NCI-H345 treated with DMSO at 0.1 percent for 48 hours (cell line): ENCODE measurements at regions not wholly inside any gene's neighbourhood (a gene's known extent, or its start where the extent isn't known, plus 50 kb on each side); places are given as distances from the start of the nearest gene placed in this dataset.
"Not testable (repeated sequence)": the region's sequence is repeated elsewhere in the genome, so short reads cannot be mapped to it uniquely, and the experiment has no call there.

ENCODE experiments used
- DNase-seq: peaks from one replicate; lab custom pipeline; 2025; ENCODE audit not compliant: unreplicated experiment; lab: John Stamatoyannopoulos, UW

GRCh38 chr2:138298900-138299299 lies 202.7 kb upstream of the SPOPL start:
- no peak for DNase-seq

GRCh38 chr2:138306626-138307025 lies 194.9 kb upstream of the SPOPL start:
- no peak for DNase-seq

GRCh38 chr2:138307099-138307498 lies 194.5 kb upstream of the SPOPL start:
- DNase-seq, result no peak

- DNase-seq, result no peak
Observed at GRCh38 chr2:138309760-138310159, 191.8 kb upstream of the SPOPL start.

- no peak for DNase-seq
Observed at GRCh38 chr2:138312061-138312460, 189.5 kb upstream of the SPOPL start.

GRCh38 chr2:138315619-138316018 lies 186.0 kb upstream of the SPOPL start:
- not testable (repeated sequence) for DNase-seq

- no peak for DNase-seq
Observed at GRCh38 chr2:138319616-138320015, 182.0 kb upstream of the SPOPL start.

GRCh38 chr2:138321458-138321857 lies 180.1 kb upstream of the SPOPL start:
- no peak for DNase-seq

- no peak for DNase-seq
Observed at GRCh38 chr2:138323382-138324067, 178.0 kb upstream of the SPOPL start.

GRCh38 chr2:138324068-138324771 lies 177.3 kb upstream of the SPOPL start:
- DNase-seq, result no peak

GRCh38 chr2:138327967-138328366 lies 173.6 kb upstream of the SPOPL start:
- DNase-seq, result no peak

- DNase-seq, result no peak
Observed at GRCh38 chr2:138329162-138329561, 172.4 kb upstream of the SPOPL start.

- DNase-seq, result no peak
Observed at GRCh38 chr2:138329591-138329990, 172.0 kb upstream of the SPOPL start.

GRCh38 chr2:138333121-138333520 lies 168.4 kb upstream of the SPOPL start:
- DNase-seq, result no peak

GRCh38 chr2:138333677-138334076 lies 167.9 kb upstream of the SPOPL start:
- no peak for DNase-seq

GRCh38 chr2:138334323-138334722 lies 167.2 kb upstream of the SPOPL start:
- no peak for DNase-seq

GRCh38 chr2:138335036-138335435 lies 166.5 kb upstream of the SPOPL start:
- no peak for DNase-seq

- DNase-seq, result no peak
Observed at GRCh38 chr2:138336146-138336545, 165.4 kb upstream of the SPOPL start.

GRCh38 chr2:138355244-138355643 lies 146.3 kb upstream of the SPOPL start:
- DNase-seq, result no peak

GRCh38 chr2:138356178-138356577 lies 145.4 kb upstream of the SPOPL start:
- DNase-seq, result no peak

- DNase-seq, result no peak
Observed at GRCh38 chr2:138359532-138359931, 142.0 kb upstream of the SPOPL start.

- DNase-seq, result no peak
Observed at GRCh38 chr2:138364554-138365162, 136.9 kb upstream of the SPOPL start.
